ENCODE measurements at regions not wholly inside any gene's neighbourhood (a gene's known extent, or its start where the extent isn't known, plus 50 kb on each side); places are given as distances from the start of the nearest gene placed in this dataset.

DNA sequence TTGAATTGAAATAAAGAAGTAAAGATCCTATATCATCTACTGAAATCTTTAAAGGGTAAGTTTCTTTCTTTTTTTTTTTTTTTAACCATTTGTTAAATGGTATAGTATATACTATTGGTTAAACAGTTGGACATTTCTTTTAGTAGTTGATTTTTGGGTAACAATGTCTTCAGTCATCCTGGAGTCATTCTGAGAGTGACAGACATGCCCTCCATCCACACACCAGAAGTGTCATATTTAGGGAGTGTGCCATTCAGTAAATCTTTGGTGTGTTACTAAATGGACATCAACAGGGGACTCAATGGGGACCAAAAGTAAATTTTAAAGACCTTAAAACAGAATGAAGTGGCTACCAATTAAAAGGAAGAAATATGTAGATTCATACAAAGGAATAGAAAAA, 50.8 kb upstream of the SLC39A10 start:
- no peak overlapping the region for H3K4me3 Mint-ChIP-seq
- no peak overlapping the region for H3K27ac Mint-ChIP-seq
- H3K9me3 Mint-ChIP-seq, result no peaks in the 10 kb centered on the region
- H3K4me1 Mint-ChIP-seq, result peaks cover 0 to under 1% of the 10 kb centered on the region in 2 donors
- H3K36me3 Mint-ChIP-seq, result peaks cover 0 to 3% (median 0%) of the 10 kb centered on the region in 3 donors
- DNase-seq, result no peak
- peaks cover 0 to 4% (median 0%) of the 10 kb centered on the region in 3 donors for H3K27me3 Mint-ChIP-seq (ENCODE audit: low read depth in 3 of 3)

DNA sequence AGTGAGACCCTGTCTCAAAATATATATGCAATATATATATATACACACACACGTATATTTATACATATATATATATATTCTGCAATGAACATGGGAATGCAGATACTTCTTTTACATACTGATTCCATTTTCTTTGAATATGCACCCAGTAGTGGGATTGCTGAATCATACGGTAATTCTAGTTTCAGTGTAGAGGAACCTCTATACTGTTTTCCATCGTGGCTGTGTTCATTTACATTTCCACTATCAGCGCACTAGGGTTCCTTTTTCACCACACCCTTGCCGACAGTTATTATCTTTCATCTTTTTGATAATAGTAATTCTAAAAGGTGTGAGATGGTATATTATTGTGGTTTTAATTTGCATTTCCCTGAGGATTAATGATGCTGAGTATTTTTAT, 52.3 kb upstream of the SLC39A10 start:
- peaks cover 0 to 7% (median 0%) of the 10 kb centered on the region in 3 donors for H3K27me3 Mint-ChIP-seq (ENCODE audit: low read depth in 3 of 3)
- peak overlapping the region in 1 of 6 donors; percentile 20 for H3K27ac Mint-ChIP-seq
- H3K9me3 Mint-ChIP-seq, result no peaks in the 10 kb centered on the region
- no peak overlapping the region for H3K4me3 Mint-ChIP-seq
- peaks cover 0 to 3% (median 0%) of the 10 kb centered on the region in 3 donors for H3K36me3 Mint-ChIP-seq
- peaks cover 0 to 1% of the 10 kb centered on the region in 2 donors for H3K4me1 Mint-ChIP-seq
- DNase-seq, result no peak

GRCh38 chr2:195603998-195604397, 53.0 kb upstream of the SLC39A10 start:
- H3K27ac Mint-ChIP-seq, result no peak overlapping the region

DNA sequence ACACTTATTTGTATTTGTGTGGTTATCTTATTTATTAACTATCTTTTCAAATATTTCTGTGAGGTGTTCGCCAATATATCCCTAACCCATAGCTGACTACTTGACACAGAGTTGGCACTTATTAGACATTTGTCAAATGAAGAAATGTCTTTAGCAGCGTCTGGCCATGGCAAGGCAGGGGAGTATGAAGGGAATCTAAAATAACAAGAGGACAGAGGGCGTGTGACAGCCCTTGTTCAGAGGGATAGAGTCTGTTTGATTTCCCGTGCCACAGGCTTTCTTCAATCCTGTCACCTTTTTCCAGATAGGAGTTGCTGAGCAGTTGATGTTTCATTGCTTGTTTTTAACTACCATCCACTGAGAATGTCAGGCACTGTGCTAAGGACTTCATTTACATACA, 53.6 kb upstream of the SLC39A10 start:
- peaks cover 0 to 7% (median 0%) of the 10 kb centered on the region in 3 donors for H3K36me3 Mint-ChIP-seq
- H3K27me3 Mint-ChIP-seq (ENCODE audit: low read depth in 3 of 3), result peaks cover 0 to 6% (median 2%) of the 10 kb centered on the region in 3 donors
- H3K27ac Mint-ChIP-seq, result no peak overlapping the region
- no peaks in the 10 kb centered on the region for H3K9me3 Mint-ChIP-seq
- peaks cover 0 to 1% of the 10 kb centered on the region in 2 donors for H3K4me1 Mint-ChIP-seq
- no peak overlapping the region for H3K4me3 Mint-ChIP-seq
- no peak for DNase-seq

More at GRCh38 chr2:195603998-195604397, 53.0 kb upstream of the SLC39A10 start:
- H3K9me3 Mint-ChIP-seq, result no peaks in the 10 kb centered on the region
- peaks cover 0 to 1% of the 10 kb centered on the region in 2 donors for H3K4me1 Mint-ChIP-seq
- H3K36me3 Mint-ChIP-seq, result peaks cover 0 to 3% (median 0%) of the 10 kb centered on the region in 3 donors
- peaks cover 0 to 6% (median 0%) of the 10 kb centered on the region in 3 donors for H3K27me3 Mint-ChIP-seq (ENCODE audit: low read depth in 3 of 3)
- no peak for DNase-seq
- no peak overlapping the region for H3K4me3 Mint-ChIP-seq

DNA sequence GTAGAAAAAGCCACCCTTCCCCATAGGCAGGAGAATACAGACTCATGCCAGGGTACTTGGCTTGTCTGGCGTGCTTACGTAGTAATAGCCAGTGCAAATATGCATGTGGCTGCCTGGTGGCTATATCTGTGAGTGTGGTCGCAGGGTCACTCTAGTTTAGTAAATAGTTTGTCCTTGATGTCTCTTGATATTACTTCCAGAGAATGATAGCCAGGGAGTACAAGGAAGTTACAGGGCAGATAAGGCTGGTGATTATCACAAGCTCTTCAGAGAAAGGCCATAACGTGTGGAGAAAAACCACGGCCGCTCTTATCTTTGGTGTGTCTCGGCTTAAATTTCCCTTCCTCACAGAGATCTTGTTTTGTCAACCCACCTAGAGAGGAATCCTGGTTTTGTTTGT, 54.3 kb upstream of the SLC39A10 start:
- Mint-ChIP-seq H3K36me3 (peaks cover 0 to 7% (median 0%) of the 10 kb centered on the region in 3 donors), H3K27ac (no peak overlapping the region), H3K4me3 (no peak overlapping the region), H3K27me3 (ENCODE audit: low read depth in 3 of 3) (peaks cover 0 to 6% (median 2%) of the 10 kb centered on the region in 3 donors), H3K9me3 (no peaks in the 10 kb centered on the region), H3K4me1 (peaks cover 0 to 1% of the 10 kb centered on the region in 2 donors)
- no peak for DNase-seq

- peaks cover 0 to 7% (median 0%) of the 10 kb centered on the region in 3 donors for H3K36me3 Mint-ChIP-seq
- H3K4me3 Mint-ChIP-seq, result no peak overlapping the region
- no peak for DNase-seq
- peaks cover 0 to 1% of the 10 kb centered on the region in 2 donors for H3K4me1 Mint-ChIP-seq
- H3K27ac Mint-ChIP-seq, result no peak overlapping the region
- H3K27me3 Mint-ChIP-seq (ENCODE audit: low read depth in 3 of 3), result peaks cover 0 to 5% (median 2%) of the 10 kb centered on the region in 3 donors
- H3K9me3 Mint-ChIP-seq, result no peaks in the 10 kb centered on the region
These were observed 55.7 kb upstream of the SLC39A10 start for GRCh38 chr2:195601361-195601760.

- peaks cover 1 to 4% (median 2%) of the 10 kb centered on the region in 3 donors for H3K27me3 Mint-ChIP-seq (ENCODE audit: low read depth in 3 of 3)
- peaks cover 0 to 1% of the 10 kb centered on the region in 2 donors for H3K4me1 Mint-ChIP-seq
- H3K4me3 Mint-ChIP-seq, result no peak overlapping the region
- no peak for DNase-seq
- H3K27ac Mint-ChIP-seq, result no peak overlapping the region
- no peaks in the 10 kb centered on the region for H3K9me3 Mint-ChIP-seq
- peaks cover 0 to 7% (median 0%) of the 10 kb centered on the region in 3 donors for H3K36me3 Mint-ChIP-seq
These were observed 56.2 kb upstream of the SLC39A10 start for GRCh38 chr2:195600778-195601177.

- no peak for DNase-seq
- Mint-ChIP-seq H3K27ac (no peak overlapping the region), H3K27me3 (ENCODE audit: low read depth in 3 of 3) (peaks cover 2 to 8% (median 7%) of the 10 kb centered on the region in 3 donors), H3K4me3 (no peak overlapping the region), H3K9me3 (no peaks in the 10 kb centered on the region), H3K36me3 (peaks cover 0 to 8% (median 0%) of the 10 kb centered on the region in 3 donors), H3K4me1 (peaks cover 1 to 15% of the 10 kb centered on the region in 2 donors)
These were observed 60.2 kb upstream of the SLC39A10 start for GRCh38 chr2:195596840-195597239.

GRCh38 chr2:195595825-195596224, 61.2 kb upstream of the SLC39A10 start:
- Mint-ChIP-seq H3K27me3 (ENCODE audit: low read depth in 3 of 3) (peaks cover 2 to 9% (median 7%) of the 10 kb centered on the region in 3 donors), H3K4me3 (no peak overlapping the region), H3K36me3 (peaks cover 0 to 8% (median 0%) of the 10 kb centered on the region in 3 donors), H3K4me1 (peaks cover 0 to 15% of the 10 kb centered on the region in 2 donors), H3K9me3 (no peaks in the 10 kb centered on the region), H3K27ac (no peak overlapping the region)
- DNase-seq, result no peak

GRCh38 chr2:195594919-195595694, 61.9 kb upstream of the SLC39A10 start:
- peaks cover 0 to 8% (median 0%) of the 10 kb centered on the region in 3 donors for H3K36me3 Mint-ChIP-seq
- H3K27me3 Mint-ChIP-seq (ENCODE audit: low read depth in 3 of 3), result peaks cover 2 to 11% (median 7%) of the 10 kb centered on the region in 3 donors
- H3K4me3 Mint-ChIP-seq, result no peak overlapping the region
- H3K4me1 Mint-ChIP-seq, result peaks cover 0 to 15% of the 10 kb centered on the region in 2 donors
- no peak for DNase-seq
- no peaks in the 10 kb centered on the region for H3K9me3 Mint-ChIP-seq
- no peak overlapping the region for H3K27ac Mint-ChIP-seq

- peaks cover 0 to 15% of the 10 kb centered on the region in 2 donors for H3K4me1 Mint-ChIP-seq
- peak in 1 of 3 donors; percentile 6 for DNase-seq
- H3K9me3 Mint-ChIP-seq, result no peaks in the 10 kb centered on the region
- H3K36me3 Mint-ChIP-seq, result peaks cover 0 to 8% (median 0%) of the 10 kb centered on the region in 3 donors
- no peak overlapping the region for H3K27ac Mint-ChIP-seq
- H3K4me3 Mint-ChIP-seq, result no peak overlapping the region
- H3K27me3 Mint-ChIP-seq (ENCODE audit: low read depth in 3 of 3), result peaks cover 2 to 7% (median 7%) of the 10 kb centered on the region in 3 donors
These were observed 62.8 kb upstream of the SLC39A10 start for GRCh38 chr2:195594248-195594647.

GRCh38 chr2:195592105-195592504, 64.9 kb upstream of the SLC39A10 start:
- Mint-ChIP-seq H3K4me3 (no peak overlapping the region), H3K36me3 (peaks cover 0 to 4% (median 0%) of the 10 kb centered on the region in 3 donors), H3K9me3 (no peaks in the 10 kb centered on the region), H3K27me3 (ENCODE audit: low read depth in 3 of 3) (peaks cover 0 to 7% (median 7%) of the 10 kb centered on the region in 3 donors), H3K27ac (peak overlapping the region in 1 of 6 donors; percentile 65), H3K4me1 (peaks cover 0 to 15% of the 10 kb centered on the region in 2 donors)
- no peak for DNase-seq

DNA sequence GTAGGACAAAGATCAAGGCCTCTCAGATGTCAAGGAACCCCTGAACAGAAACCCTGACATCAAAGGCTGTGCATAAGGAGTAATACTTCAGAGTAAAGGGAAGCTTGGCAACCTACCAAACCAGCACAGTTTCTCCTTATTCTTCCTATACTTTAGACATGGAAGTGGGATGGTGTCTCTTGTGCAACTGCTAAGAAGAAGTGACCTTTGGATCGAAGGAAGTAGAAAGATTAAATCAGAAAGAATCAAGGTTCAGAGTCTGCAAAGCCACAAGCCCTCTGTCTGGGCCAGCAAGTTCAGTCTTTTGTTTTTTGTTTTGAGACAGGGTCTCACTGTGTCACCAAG, 66.2 kb upstream of the SLC39A10 start:
- Mint-ChIP-seq H3K9me3 (no peaks in the 10 kb centered on the region), H3K4me3 (no peak overlapping the region), H3K36me3 (peaks cover 0 to 4% (median 0%) of the 10 kb centered on the region in 3 donors), H3K27me3 (ENCODE audit: low read depth in 3 of 3) (peaks cover 0 to 7% (median 6%) of the 10 kb centered on the region in 3 donors), H3K27ac (no peak overlapping the region), H3K4me1 (peaks cover 0 to 15% of the 10 kb centered on the region in 2 donors)
- DNase-seq, result no peak

DNA sequence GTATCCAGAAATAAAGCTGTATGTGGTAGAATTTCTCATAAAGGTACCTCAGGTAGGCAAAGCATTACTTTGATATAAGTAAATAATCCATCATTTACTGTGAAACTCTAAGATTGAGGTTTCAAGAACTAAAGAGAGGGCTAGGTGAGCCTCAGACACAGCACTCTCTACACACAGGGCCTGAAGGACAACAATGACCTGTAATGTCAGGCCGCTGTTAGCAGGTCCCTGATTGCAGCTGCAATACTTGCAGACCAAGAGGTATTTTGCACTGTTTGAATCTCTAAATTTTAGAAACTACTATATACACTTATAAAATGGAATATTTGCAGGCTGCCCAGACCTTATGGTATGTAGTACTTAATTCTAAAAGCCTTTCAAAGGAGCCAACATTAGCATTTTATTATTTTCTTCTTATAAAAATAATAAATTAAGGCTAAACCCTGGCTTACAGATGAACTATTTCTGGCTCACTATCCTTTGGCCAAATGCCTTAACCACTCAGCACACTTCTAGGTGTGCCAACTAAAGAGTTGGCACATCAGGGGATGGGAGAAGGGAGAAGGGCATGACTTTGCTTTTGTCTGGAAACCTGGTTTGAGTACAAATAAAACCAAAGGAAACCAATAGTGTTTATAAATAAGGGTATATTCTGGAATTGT, 66.7 kb upstream of the SLC39A10 start:
- no peaks in the 10 kb centered on the region for H3K9me3 Mint-ChIP-seq
- no peak overlapping the region for H3K27ac Mint-ChIP-seq
- peaks cover 0 to 4% (median 2%) of the 10 kb centered on the region in 3 donors for H3K27me3 Mint-ChIP-seq (ENCODE audit: low read depth in 3 of 3)
- DNase-seq, result no peak
- H3K4me3 Mint-ChIP-seq, result no peak overlapping the region
- peaks cover 0 to 15% of the 10 kb centered on the region in 2 donors for H3K4me1 Mint-ChIP-seq
- H3K36me3 Mint-ChIP-seq, result peaks cover 0 to under 1% (median 0%) of the 10 kb centered on the region in 3 donors

Data from immature natural killer cell (primary cell).